Suprapubic skin (tissue), 4 donors: ENCODE measurements at regions not wholly inside any gene's neighbourhood (a gene's known extent, or its start where the extent isn't known, plus 50 kb on each side); places are given as distances from the start of the nearest gene placed in this dataset.

Experiments used
- DNase-seq, 2 donors: peaks; one replicate each; pipeline ENCODE4 v3.0.0-alpha.2; 2019; ENCODE audit warnings: low spot score in 2 of 2
- H3K27ac ChIP-seq: fragments of 200-600 bp; sonication (generic); one replicate; pipeline ENCODE4 v1.5.1; 2019
- H3K27me3 ChIP-seq: fragments of 200-600 bp; sonication (generic); one replicate; pipeline ENCODE4 v1.5.1; 2019
- H3K36me3 ChIP-seq: fragments of 200-600 bp; sonication (generic); one replicate; pipeline ENCODE4 v1.5.1; 2019
- H3K4me1 ChIP-seq: fragments of 200-600 bp; sonication (generic); one replicate; pipeline ENCODE4 v1.5.1; 2019
- H3K4me3 ChIP-seq: fragments of 200-600 bp; sonication (generic); one replicate; pipeline ENCODE4 v1.5.1; 2019; ENCODE audit warnings: mild to moderate bottlenecking
- H3K9me3 ChIP-seq: fragments of 200-600 bp; sonication (generic); one replicate; pipeline ENCODE4 v1.5.1; 2019
- CTCF ChIP-seq, 2 donors: fragments of 200-600 bp in 1 of 2; fragments of 450-650 bp in 1 of 2; sonication (generic) in 1 of 2; IDR thresholded peaks; one replicate each; pipeline ENCODE4 v1.5.1; 2016 to 2019; ENCODE audit warnings: antibody characterized with exemption in 2 of 2, mild to moderate bottlenecking in 1 of 2, moderate library complexity in 1 of 2
- EP300 ChIP-seq: sonication (generic); formaldehyde crosslinking; IDR thresholded peaks from one replicate; pipeline ENCODE4 v1.6.1; 2017; ENCODE audit warnings: antibody characterized with exemption
- POLR2A ChIP-seq, 2 donors: fragments of 450-650 bp; IDR thresholded peaks; one replicate each; pipeline ENCODE4 v1.6.1; 2017; ENCODE audit warnings: antibody characterized with exemption in 2 of 2, mild to moderate bottlenecking in 2 of 2, moderate library complexity in 2 of 2
- POLR2AphosphoS5 ChIP-seq, 3 donors: sonication (generic); formaldehyde crosslinking; IDR thresholded peaks; one replicate each; pipeline ENCODE4 v1.6.1; 2017; ENCODE audit warnings: antibody characterized with exemption in 3 of 3
- WGBS: methylation state at CpG from one replicate; pipeline ENCODE4 v1.1.5; 2018; 5-methylcytosine and 5-hydroxymethylcytosine counted together

- H3K36me3 ChIP-seq: no peaks in the 10 kb centered on the region
- H3K9me3 ChIP-seq: no peaks in the 10 kb centered on the region
- H3K4me1 ChIP-seq: no peaks in the 10 kb centered on the region
- 76% methylated on average over 1 of the region's 1 CpG for WGBS
- no peaks in the 10 kb centered on the region for H3K27me3 ChIP-seq
- no peak for DNase-seq
- H3K27ac ChIP-seq: no peak overlapping the region
- no peak overlapping the region for H3K4me3 ChIP-seq
- TF ChIP-seq EP300: no peak
- TF ChIP-seq CTCF (IDR thresholded peaks at IDR 0.05): no peak
- TF ChIP-seq POLR2AphosphoS5 (IDR thresholded peaks at IDR 0.05): no peak
- no peak for TF ChIP-seq POLR2A (IDR thresholded peaks at IDR 0.05)
Measured at GRCh38 chr3:190174471-190174870, 53.8 kb upstream of the P3H2 start.

- Histone ChIP-seq H3K27ac (no peak overlapping the region), H3K9me3 (no peaks in the 10 kb centered on the region), H3K36me3 (no peaks in the 10 kb centered on the region), H3K4me1 (no peaks in the 10 kb centered on the region), H3K4me3 (no peak overlapping the region), H3K27me3 (no peaks in the 10 kb centered on the region)
- 17% methylated on average over 1 of the region's 1 CpG for WGBS
- DNase-seq: no peak
- TF ChIP-seq POLR2A (IDR thresholded peaks at IDR 0.05): no peak
- TF ChIP-seq POLR2AphosphoS5 (IDR thresholded peaks at IDR 0.05): no peak
Measured at GRCh38 chr3:190173426-190173825, 52.7 kb upstream of the P3H2 start.

- H3K27ac ChIP-seq: no peak overlapping the region
- no peaks in the 10 kb centered on the region for H3K9me3 ChIP-seq
- no peaks in the 10 kb centered on the region for H3K36me3 ChIP-seq
- no peak overlapping the region for H3K4me3 ChIP-seq
- no peaks in the 10 kb centered on the region for H3K4me1 ChIP-seq
- H3K27me3 ChIP-seq: no peaks in the 10 kb centered on the region
- TF ChIP-seq EP300 (no peak), POLR2A (IDR thresholded peaks at IDR 0.05) (no peak), POLR2AphosphoS5 (IDR thresholded peaks at IDR 0.05) (no peak), CTCF (IDR thresholded peaks at IDR 0.05) (no peak)
- no peak for DNase-seq
- WGBS: 96% methylated on average over 2 of the region's 2 CpGs
Measured at GRCh38 chr3:190172751-190173150, 52.1 kb upstream of the P3H2 start.
